HCT116 (cell line): ENCODE measurements at regions not wholly inside any gene's neighbourhood (a gene's known extent, or its start where the extent isn't known, plus 50 kb on each side); places are given as distances from the start of the nearest gene placed in this dataset.

Experiments used
- ATAC-seq: fragments of 200-7000 bp; cut with Tn5 transposase; 2 replicates; pipeline ENCODE4 v1.9.1; 2020; ENCODE audit warnings: mild to moderate bottlenecking, moderate library complexity
- BruUV-seq: library from RNA; stranded (reverse); fragments of 400-500 nt; replicated peaks from 2 replicates; lab custom pipeline; 2021; lab: Mats Ljungman, UMichigan
- CTCF ChIA-PET: fragments of 300-600 bp; sonication (Branson Sonifier 250); formaldehyde crosslinking; loops from one replicate; lab custom pipeline; 2021; ENCODE audit warnings: antibody characterized with exemption; lab: Charles Lee
- POLR2A ChIA-PET: fragments of 300-600, 350-600 bp; sonication (Branson Sonifier 250); formaldehyde crosslinking; loops from one replicate; lab custom pipeline; 2021; ENCODE audit warnings: antibody characterized with exemption; lab: Charles Lee
- RAD21 ChIA-PET, 2 experiments: fragments of 300-600 bp; sonication (Branson Sonifier 250); formaldehyde crosslinking; loops; one replicate each; lab custom pipeline; 2023; ENCODE audit warnings: low total read pairs in 2 of 2; ENCODE audit not compliant: uncharacterized antibody in 2 of 2, unreplicated experiment in 2 of 2, low non-redundant PET in 1 of 2; lab: Charles Lee
- DNase-seq: peaks from one replicate; pipeline ENCODE4 v3.0.0-alpha.2; 2010; ENCODE audit warnings: low read depth, low spot score
- H2AFZ ChIP-seq: fragments of 200-600 bp; shearing (Covaris generic), sonication (generic); 2 replicates; pipeline ENCODE4 v1.6.1; 2017; ENCODE audit warnings: low read depth, mixed run types, mixed read lengths, antibody characterized with exemption, low read length; ENCODE audit not compliant: poor library complexity, severe bottlenecking
- H3K27ac ChIP-seq: 2 replicates; pipeline ENCODE4 v1.5.1; 2012; ENCODE audit warnings: low read depth, low read length
- H3K27me3 ChIP-seq: fragments of 200-600 bp; sonication (generic); 2 replicates; pipeline ENCODE4 v1.6.1; 2016; ENCODE audit warnings: mixed run types, low read length, mixed read lengths; ENCODE audit not compliant: insufficient read depth
- H3K36me3 ChIP-seq, 2 experiments: fragments of 200-500 bp in 1 of 2; fragments of 200-600 bp in 1 of 2; sonication (Bioruptor generic) in 1 of 2; sonication (generic) in 1 of 2; 2 replicates each; pipeline versions ENCODE4 v1.5.1 to v1.6.1; 2014 to 2016; ENCODE audit warnings: low read length in 2 of 2, inconsistent platforms in 1 of 2, mixed read lengths in 1 of 2, mixed run types in 1 of 2; ENCODE audit not compliant: insufficient read depth in 2 of 2, control insufficient read depth in 1 of 2
- H3K4me1 ChIP-seq, 2 experiments: fragments of 200-600 bp in 1 of 2; sonication (generic) in 1 of 2; 2 replicates each; pipeline versions ENCODE4 v1.5.1 to v1.6.1; 2012 to 2017; ENCODE audit warnings: low read length in 2 of 2, inconsistent platforms in 1 of 2, mild to moderate bottlenecking in 1 of 2, mixed read lengths in 1 of 2, mixed run types in 1 of 2, moderate library complexity in 1 of 2; ENCODE audit not compliant: insufficient read depth in 2 of 2, control insufficient read depth in 1 of 2
- H3K4me2 ChIP-seq: fragments of 200-600 bp; sonication (generic); 2 replicates; pipeline ENCODE4 v1.6.1; 2017; ENCODE audit warnings: mixed run types, low read length, mixed read lengths
- H3K4me3 ChIP-seq, 2 experiments: fragments of 200-600 bp in 1 of 2; sonication (generic) in 1 of 2; replicated peaks in 1 of 2; 2 replicates each; pipeline ENCODE4 v1.5.1; 2011 to 2016; ENCODE audit warnings: low read length in 2 of 2, control low read depth in 1 of 2, low read depth in 1 of 2, mild to moderate bottlenecking in 1 of 2, mixed read lengths in 1 of 2, mixed run types in 1 of 2
- H3K79me2 ChIP-seq: fragments of 200-600 bp; sonication (generic); 2 replicates; pipeline ENCODE4 v1.6.1; 2017; ENCODE audit warnings: mild to moderate bottlenecking, mixed run types, low read length, moderate library complexity, mixed read lengths; ENCODE audit not compliant: insufficient read depth
- H3K9ac ChIP-seq: fragments of 200-600 bp; sonication (generic); 2 replicates; pipeline ENCODE4 v1.6.1; 2016; ENCODE audit warnings: low read length, mixed read lengths
- H3K9me2 ChIP-seq: fragments of 200-600 bp; sonication (generic), shearing (Covaris generic); 2 replicates; pipeline ENCODE4 v1.6.1; 2017; ENCODE audit warnings: mixed run types, mild to moderate bottlenecking, moderate library complexity; ENCODE audit not compliant: insufficient read depth
- H3K9me3 ChIP-seq, 2 experiments: fragments of 200-500 bp in 1 of 2; fragments of 200-600 bp in 1 of 2; sonication (Bioruptor generic) in 1 of 2; sonication (generic) in 1 of 2; 2 replicates each; pipeline ENCODE4 v1.6.1; 2014 to 2017; ENCODE audit warnings: low read length in 2 of 2, mixed read lengths in 2 of 2, inconsistent platforms in 1 of 2, low read depth in 1 of 2, mild to moderate bottlenecking in 1 of 2, mixed run types in 1 of 2, moderate library complexity in 1 of 2; ENCODE audit not compliant: control insufficient read depth in 1 of 2, insufficient read depth in 1 of 2
- H4K20me1 ChIP-seq: fragments of 200-600 bp; sonication (generic), shearing (Covaris generic); 2 replicates; pipeline ENCODE4 v1.6.1; 2017; ENCODE audit warnings: mixed run types, mild to moderate bottlenecking, moderate library complexity; ENCODE audit not compliant: insufficient read depth
- CEBPB ChIP-seq: IDR thresholded peaks from 2 replicates; pipeline ENCODE4 v1.6.1; 2012; ENCODE audit warnings: low read depth
- ELF1 ChIP-seq: IDR thresholded peaks from 2 replicates; pipeline ENCODE4 v1.6.1; 2012; ENCODE audit warnings: low read depth, borderline replicate concordance
- EZH2 ChIP-seq: fragments of 200-600 bp; sonication (generic); IDR thresholded peaks from 2 replicates; pipeline ENCODE4 v1.6.1; 2017; ENCODE audit warnings: antibody characterized with exemption, mixed run types
- EZH2phosphoT487 ChIP-seq: fragments of 200-600 bp; IDR thresholded peaks from 2 replicates; pipeline ENCODE4 v1.6.1; 2018; ENCODE audit warnings: antibody characterized with exemption, borderline replicate concordance
- FOSL1 ChIP-seq: IDR thresholded peaks from 2 replicates; pipeline ENCODE4 v1.6.1; 2012; ENCODE audit warnings: low read depth
- JUND ChIP-seq: IDR thresholded peaks from 2 replicates; pipeline ENCODE4 v1.6.1; 2012
- POLR2A ChIP-seq: IDR thresholded peaks from 2 replicates; pipeline ENCODE4 v1.7.0; 2011; ENCODE audit warnings: borderline replicate concordance; ENCODE audit not compliant: insufficient read depth, insufficient read length; ENCODE audit errors: extremely low read depth
- POLR2AphosphoS5 ChIP-seq: IDR thresholded peaks from 2 replicates; pipeline ENCODE4 v1.6.1; 2011; ENCODE audit warnings: mild to moderate bottlenecking, low read depth, low read length, moderate library complexity
- SIN3A ChIP-seq: IDR thresholded peaks from 2 replicates; pipeline ENCODE4 v1.6.1; 2012; ENCODE audit warnings: low read depth
- SP1 ChIP-seq: IDR thresholded peaks from 2 replicates; pipeline ENCODE4 v1.6.1; 2012; ENCODE audit warnings: low read depth
- TCF7L2 ChIP-seq: IDR thresholded peaks from 2 replicates; pipeline ENCODE4 v1.7.0; 2011; ENCODE audit warnings: borderline replicate concordance, inconsistent platforms; ENCODE audit not compliant: insufficient read depth, insufficient read length; ENCODE audit errors: extremely low read depth
- ZFX ChIP-seq: fragments of 450-650 bp; IDR thresholded peaks from 2 replicates; pipeline ENCODE4 v1.6.1; 2017
- ZNF274 ChIP-seq: fragments of 200-500 bp; sonication (Bioruptor generic); IDR thresholded peaks from 2 replicates; pipeline ENCODE4 v1.6.1; 2014; ENCODE audit warnings: mild to moderate bottlenecking, low read depth, low read length, inconsistent platforms
- intact Hi-C: fragments of 100-400 bp; cut with micrococcal nuclease; formaldehyde crosslinking; loops from 2 replicates; pipeline ENCODE4 v1.10.0; 2022
- TF ChIP-seq, protein P1 (sequence below): IDR thresholded peaks from 2 replicates; pipeline ENCODE4 v1.6.1; 2012; ENCODE audit warnings: low read depth

GRCh38 chr13:68107667-68108066 lies 877.5 kb upstream of the PCDH9 start:
- ChIA-PET POLR2A (no interaction called here), CTCF (no interaction called here), RAD21 (no interaction called here)
- no TSS peak for BruUV-seq
- Histone ChIP-seq H3K9ac (no peak overlapping the region), H3K36me3 (no peaks in the 10 kb centered on the region), H3K9me2 (no peaks in the 10 kb centered on the region), H3K4me1 (no peaks in the 10 kb centered on the region), H4K20me1 (no peaks in the 10 kb centered on the region), H3K9me3 (peaks cover 3% of the 10 kb centered on the region in 2 experiments; a peak in 2 of 4 replicates), H3K79me2 (no peaks in the 10 kb centered on the region), H3K4me3 (no peak overlapping the region), H2AFZ (no peak overlapping the region), H3K27me3 (no peaks in the 10 kb centered on the region), H3K4me2 (no peak overlapping the region), H3K27ac (no peak overlapping the region)
- ATAC-seq (no peak), DNase-seq (no peak)
- intact Hi-C loops = no loop called here
- TF ChIP-seq CEBPB = no peak
- TF ChIP-seq EZH2phosphoT487 = no peak
- TF ChIP-seq SIN3A = no peak
- TF ChIP-seq EZH2 = no peak
- no peak for TF ChIP-seq SP1
- no peak for TF ChIP-seq TCF7L2
- no peak for TF ChIP-seq POLR2A
- TF ChIP-seq, protein P1, sequence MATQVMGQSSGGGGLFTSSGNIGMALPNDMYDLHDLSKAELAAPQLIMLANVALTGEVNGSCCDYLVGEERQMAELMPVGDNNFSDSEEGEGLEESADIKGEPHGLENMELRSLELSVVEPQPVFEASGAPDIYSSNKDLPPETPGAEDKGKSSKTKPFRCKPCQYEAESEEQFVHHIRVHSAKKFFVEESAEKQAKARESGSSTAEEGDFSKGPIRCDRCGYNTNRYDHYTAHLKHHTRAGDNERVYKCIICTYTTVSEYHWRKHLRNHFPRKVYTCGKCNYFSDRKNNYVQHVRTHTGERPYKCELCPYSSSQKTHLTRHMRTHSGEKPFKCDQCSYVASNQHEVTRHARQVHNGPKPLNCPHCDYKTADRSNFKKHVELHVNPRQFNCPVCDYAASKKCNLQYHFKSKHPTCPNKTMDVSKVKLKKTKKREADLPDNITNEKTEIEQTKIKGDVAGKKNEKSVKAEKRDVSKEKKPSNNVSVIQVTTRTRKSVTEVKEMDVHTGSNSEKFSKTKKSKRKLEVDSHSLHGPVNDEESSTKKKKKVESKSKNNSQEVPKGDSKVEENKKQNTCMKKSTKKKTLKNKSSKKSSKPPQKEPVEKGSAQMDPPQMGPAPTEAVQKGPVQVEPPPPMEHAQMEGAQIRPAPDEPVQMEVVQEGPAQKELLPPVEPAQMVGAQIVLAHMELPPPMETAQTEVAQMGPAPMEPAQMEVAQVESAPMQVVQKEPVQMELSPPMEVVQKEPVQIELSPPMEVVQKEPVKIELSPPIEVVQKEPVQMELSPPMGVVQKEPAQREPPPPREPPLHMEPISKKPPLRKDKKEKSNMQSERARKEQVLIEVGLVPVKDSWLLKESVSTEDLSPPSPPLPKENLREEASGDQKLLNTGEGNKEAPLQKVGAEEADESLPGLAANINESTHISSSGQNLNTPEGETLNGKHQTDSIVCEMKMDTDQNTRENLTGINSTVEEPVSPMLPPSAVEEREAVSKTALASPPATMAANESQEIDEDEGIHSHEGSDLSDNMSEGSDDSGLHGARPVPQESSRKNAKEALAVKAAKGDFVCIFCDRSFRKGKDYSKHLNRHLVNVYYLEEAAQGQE = no peak
- TF ChIP-seq ELF1 = no peak
- TF ChIP-seq POLR2AphosphoS5 = no peak
- TF ChIP-seq ZFX = no peak
- TF ChIP-seq ZNF274 = no peak
- TF ChIP-seq FOSL1 = no peak
- TF ChIP-seq JUND = no peak
